ENCODE measurements at regions not wholly inside any gene's neighbourhood (a gene's known extent, or its start where the extent isn't known, plus 50 kb on each side); places are given as distances from the start of the nearest gene placed in this dataset.

GRCh38 chr5:173457482-173457881 lies 129.3 kb upstream of the STC2 start:
- no peak for DNase-seq

- no peak for DNase-seq
Observed at GRCh38 chr5:173456751-173457171, 128.5 kb upstream of the STC2 start.

- no peak for DNase-seq
Observed at GRCh38 chr5:173456181-173456580, 128.0 kb upstream of the STC2 start.

GRCh38 chr5:173455599-173455957 lies 127.4 kb upstream of the STC2 start:
- DNase-seq: no peak

GRCh38 chr5:173454736-173455598 lies 126.8 kb upstream of the STC2 start:
- no peak for DNase-seq

GRCh38 chr5:173454361-173454735 lies 126.1 kb upstream of the STC2 start:
- no peak for DNase-seq

- DNase-seq: no peak
Observed at GRCh38 chr5:173453167-173453566, 125.0 kb upstream of the STC2 start.

GRCh38 chr5:173452119-173452905 lies 124.1 kb upstream of the STC2 start:
- no peak for DNase-seq

GRCh38 chr5:173451651-173452050 lies 123.4 kb upstream of the STC2 start:
- no peak for DNase-seq

GRCh38 chr5:173451031-173451430 lies 122.8 kb upstream of the STC2 start:
- DNase-seq: no peak

- DNase-seq: no peak
Observed at GRCh38 chr5:173450188-173450587, 122.0 kb upstream of the STC2 start.

GRCh38 chr5:173448856-173449255 lies 120.6 kb upstream of the STC2 start:
- no peak for DNase-seq

GRCh38 chr5:173443971-173444370 lies 115.8 kb upstream of the STC2 start:
- DNase-seq: no peak

- no peak for DNase-seq
Observed at GRCh38 chr5:173441053-173441628, 112.9 kb upstream of the STC2 start.

- DNase-seq: no peak
Observed at GRCh38 chr5:173438951-173439350, 110.7 kb upstream of the STC2 start.

- no peak for DNase-seq
Observed at GRCh38 chr5:173435447-173435846, 107.2 kb upstream of the STC2 start.

- no peak for DNase-seq
Observed at GRCh38 chr5:173434270-173434669, 106.1 kb upstream of the STC2 start.

GRCh38 chr5:173430394-173430793 lies 102.2 kb upstream of the STC2 start:
- DNase-seq: no peak

GRCh38 chr5:173429489-173430150 lies 101.4 kb upstream of the STC2 start:
- no peak for DNase-seq

GRCh38 chr5:173423452-173424117 lies 95.4 kb upstream of the STC2 start:
- no peak for DNase-seq

- no peak for DNase-seq
Observed at GRCh38 chr5:173420108-173420507, 91.9 kb upstream of the STC2 start.

- no peak for DNase-seq
Observed at GRCh38 chr5:173413471-173413982, 85.3 kb upstream of the STC2 start.

- no peak for DNase-seq
Observed at GRCh38 chr5:173412566-173412965, 84.4 kb upstream of the STC2 start.
